Fibroblast of pulmonary artery (primary cell): ENCODE measurements at regions not wholly inside any gene's neighbourhood (a gene's known extent, or its start where the extent isn't known, plus 50 kb on each side); places are given as distances from the start of the nearest gene placed in this dataset.

Experiments
- DNase-seq: peaks from one replicate; pipeline ENCODE4 v3.0.0-alpha.2; 2010; ENCODE audit warnings: low read depth
- H3K4me3 ChIP-seq: replicated peaks from 2 replicates; pipeline ENCODE4 v1.5.1; 2011; ENCODE audit warnings: low read depth, mild to moderate bottlenecking, control low read depth, low read length, moderate library complexity
- TF ChIP-seq, protein P1 (sequence below): IDR thresholded peaks from 2 replicates; pipeline ENCODE4 v1.5.1; 2011; ENCODE audit warnings: mild to moderate bottlenecking, control low read depth, low read length, inconsistent platforms; ENCODE audit errors: missing control alignments

DNA sequence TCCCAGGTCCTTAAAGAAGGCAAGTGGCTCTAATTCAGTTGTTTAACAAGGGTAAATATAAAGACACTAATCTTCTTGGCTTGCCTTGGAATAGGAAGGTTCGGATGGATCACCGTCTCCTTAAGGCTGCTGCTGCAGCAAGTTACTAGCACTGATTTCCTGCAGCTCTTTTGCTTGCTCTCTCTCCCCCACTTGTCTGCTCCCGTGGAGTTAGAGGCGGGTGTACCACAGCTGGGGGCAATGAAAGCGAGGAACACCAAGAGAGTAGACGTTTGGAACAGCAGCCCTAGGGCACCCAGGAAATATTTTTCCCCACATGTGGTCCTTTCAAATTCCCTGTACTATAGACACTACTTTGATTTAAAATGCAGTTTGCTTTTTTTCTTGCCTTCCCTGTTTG lies 202.2 kb downstream of the SH2D1A start:
- DNase-seq: no peak
- TF ChIP-seq, protein P1, sequence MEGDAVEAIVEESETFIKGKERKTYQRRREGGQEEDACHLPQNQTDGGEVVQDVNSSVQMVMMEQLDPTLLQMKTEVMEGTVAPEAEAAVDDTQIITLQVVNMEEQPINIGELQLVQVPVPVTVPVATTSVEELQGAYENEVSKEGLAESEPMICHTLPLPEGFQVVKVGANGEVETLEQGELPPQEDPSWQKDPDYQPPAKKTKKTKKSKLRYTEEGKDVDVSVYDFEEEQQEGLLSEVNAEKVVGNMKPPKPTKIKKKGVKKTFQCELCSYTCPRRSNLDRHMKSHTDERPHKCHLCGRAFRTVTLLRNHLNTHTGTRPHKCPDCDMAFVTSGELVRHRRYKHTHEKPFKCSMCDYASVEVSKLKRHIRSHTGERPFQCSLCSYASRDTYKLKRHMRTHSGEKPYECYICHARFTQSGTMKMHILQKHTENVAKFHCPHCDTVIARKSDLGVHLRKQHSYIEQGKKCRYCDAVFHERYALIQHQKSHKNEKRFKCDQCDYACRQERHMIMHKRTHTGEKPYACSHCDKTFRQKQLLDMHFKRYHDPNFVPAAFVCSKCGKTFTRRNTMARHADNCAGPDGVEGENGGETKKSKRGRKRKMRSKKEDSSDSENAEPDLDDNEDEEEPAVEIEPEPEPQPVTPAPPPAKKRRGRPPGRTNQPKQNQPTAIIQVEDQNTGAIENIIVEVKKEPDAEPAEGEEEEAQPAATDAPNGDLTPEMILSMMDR: no peak
- H3K4me3 ChIP-seq: no peak overlapping the region

DNA sequence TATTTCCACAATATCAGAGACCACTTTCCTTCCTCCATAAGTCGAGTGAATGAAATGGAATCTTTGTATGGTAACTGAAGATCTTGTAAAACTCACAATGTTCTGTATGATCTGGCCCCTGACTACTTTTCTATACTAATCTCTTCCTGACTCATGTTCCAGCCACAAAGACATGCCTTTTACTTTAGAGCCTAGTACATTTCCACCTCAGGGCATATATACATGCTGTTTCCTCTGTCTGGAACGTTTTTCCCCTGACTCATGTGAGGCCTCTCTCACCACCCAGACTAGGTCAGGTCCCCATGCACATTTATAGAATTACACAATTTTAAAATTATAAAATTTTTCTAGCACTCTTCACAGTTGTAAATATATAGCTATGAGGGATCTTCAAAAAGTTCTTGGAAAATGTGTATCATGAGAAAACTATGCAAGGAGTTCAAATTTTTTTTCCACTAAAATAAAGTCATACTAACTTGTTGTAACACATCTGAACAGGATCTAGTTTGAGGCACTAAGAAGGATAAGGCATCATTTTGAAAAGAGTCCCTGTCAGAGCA lies 208.8 kb downstream of the SH2D1A start:
- H3K4me3 ChIP-seq: no peak overlapping the region
- TF ChIP-seq, protein P1: no peak
- DNase-seq: peak; percentile 35

DNA sequence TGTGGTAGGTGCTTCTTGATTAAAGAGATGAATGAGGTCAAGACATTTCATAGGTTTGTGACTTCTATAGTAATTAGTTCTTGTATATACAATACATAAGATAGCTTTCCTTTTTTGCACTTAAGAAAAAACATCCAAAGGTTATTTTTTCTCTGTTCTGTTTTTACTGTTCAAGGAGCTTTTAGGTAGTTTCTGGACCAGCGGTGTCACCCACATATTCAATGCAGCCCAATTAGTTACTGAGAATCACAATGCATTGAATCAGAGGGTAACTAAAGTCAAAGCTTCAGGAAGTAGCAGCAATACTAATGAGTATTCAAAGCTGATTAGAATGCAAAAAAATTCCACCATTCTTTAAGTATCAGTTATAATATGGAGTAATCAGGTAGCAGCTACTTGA lies 211.6 kb downstream of the SH2D1A start:
- DNase-seq: no peak
- H3K4me3 ChIP-seq: no peak overlapping the region
- TF ChIP-seq, protein P1: no peak

DNA sequence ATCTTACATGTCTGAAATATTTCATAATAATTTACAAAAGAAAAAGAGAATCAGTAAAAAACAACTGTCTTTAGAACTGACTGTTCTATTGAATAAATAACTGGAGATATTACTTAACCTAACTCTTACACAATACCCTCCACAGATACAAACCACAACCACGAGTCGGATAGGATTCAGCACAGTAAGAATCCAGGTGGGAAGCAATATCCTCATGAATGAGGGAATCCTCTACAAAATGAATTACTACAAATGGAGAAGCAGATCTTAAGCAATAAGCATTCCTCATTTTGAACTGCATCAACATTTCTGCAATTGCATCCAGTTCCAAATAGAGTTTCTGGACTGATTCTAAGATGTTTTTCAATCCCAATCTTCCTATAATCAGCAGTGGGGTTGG lies 227.1 kb downstream of the SH2D1A start:
- TF ChIP-seq, protein P1: no peak
- no peak overlapping the region for H3K4me3 ChIP-seq
- peak; percentile 1 for DNase-seq

DNA sequence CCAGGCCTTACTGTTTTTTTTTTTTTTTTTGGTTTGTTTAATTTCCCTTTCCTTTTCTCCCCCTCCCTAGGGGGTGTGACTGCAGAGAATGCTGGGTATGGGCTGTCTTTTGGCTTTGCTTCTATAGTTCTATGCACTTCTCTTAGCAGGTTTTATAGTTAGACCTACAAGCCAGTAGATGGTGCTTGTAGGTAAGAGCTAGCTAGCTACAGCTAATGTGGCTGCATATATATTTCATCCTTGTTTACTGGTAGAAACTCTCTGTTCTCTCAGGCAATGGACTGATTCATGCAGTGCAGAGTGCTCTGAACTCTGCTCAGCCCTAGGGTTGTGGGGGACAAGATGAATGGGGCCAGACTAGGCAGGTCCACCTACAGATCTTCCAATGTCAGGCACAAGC lies 246.4 kb downstream of the SH2D1A start:
- TF ChIP-seq, protein P1: no peak
- H3K4me3 ChIP-seq: no peak overlapping the region
- DNase-seq: no peak

DNA sequence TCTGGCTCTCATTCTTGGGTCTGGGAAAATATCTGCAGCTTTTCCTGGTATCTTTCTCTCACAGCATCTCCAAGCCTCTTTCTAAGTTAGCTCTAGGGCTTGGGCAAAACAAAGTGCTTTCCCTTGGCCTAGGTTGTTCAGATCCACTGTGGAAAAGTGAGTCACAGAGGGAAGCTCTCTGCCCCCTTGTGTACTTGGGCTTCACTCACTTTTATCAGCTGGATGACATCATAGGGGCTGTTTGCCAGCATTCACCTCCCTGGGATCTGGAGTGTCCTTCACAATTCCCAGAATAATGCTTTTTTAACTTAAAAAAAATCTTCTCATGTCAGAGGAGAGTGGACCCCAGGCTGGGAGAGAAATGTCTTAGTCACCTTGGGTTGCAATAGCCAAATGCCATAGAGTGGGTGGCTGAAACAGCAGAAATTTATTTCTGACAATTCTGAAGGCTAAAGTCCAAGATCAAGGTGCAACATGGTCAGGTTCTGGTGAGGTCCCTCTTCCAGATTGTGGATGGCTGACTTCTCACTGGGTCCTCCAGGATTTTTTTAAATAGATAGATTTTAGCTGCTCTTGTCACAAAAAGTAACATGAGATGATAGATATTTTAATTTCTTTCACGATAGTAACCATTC lies 247.8 kb downstream of the SH2D1A start:
- DNase-seq: no peak
- H3K4me3 ChIP-seq: no peak overlapping the region
- TF ChIP-seq, protein P1: no peak

DNA sequence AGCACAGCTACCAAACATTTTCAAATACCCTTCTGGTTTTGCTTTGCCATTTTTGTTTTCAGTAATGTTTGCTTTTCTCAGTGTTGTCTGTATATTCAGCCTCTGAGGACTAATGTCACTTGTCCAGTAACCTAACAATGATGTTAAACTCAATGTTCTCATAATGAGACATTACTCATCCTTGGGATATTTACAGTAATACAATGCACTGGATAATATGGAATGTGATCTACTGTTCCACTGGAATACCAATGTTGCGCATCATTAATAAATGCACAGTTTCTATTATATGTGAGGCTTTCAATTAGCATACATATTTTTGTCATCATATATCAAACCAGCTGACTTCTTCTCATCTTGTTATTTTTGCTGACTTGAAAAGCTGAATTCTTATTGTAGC lies 259.1 kb downstream of the SH2D1A start:
- no peak for DNase-seq
- no peak overlapping the region for H3K4me3 ChIP-seq
- TF ChIP-seq, protein P1: no peak
